Loucy (cell line): ENCODE measurements at regions not wholly inside any gene's neighbourhood (a gene's known extent, or its start where the extent isn't known, plus 50 kb on each side); places are given as distances from the start of the nearest gene placed in this dataset.

Source experiments
- H2AFZ ChIP-seq: fragments of 200-600 bp; sonication (generic); 2 replicates; pipeline ENCODE4 v1.6.0; 2016; ENCODE audit warnings: antibody characterized with exemption, mild to moderate bottlenecking, low read length, moderate library complexity
- H3F3A ChIP-seq: fragments of 200-600 bp; 2 replicates; pipeline ENCODE4 v1.6.0; 2016; ENCODE audit warnings: antibody characterized with exemption, low read depth, mild to moderate bottlenecking
- H3K27me3 ChIP-seq: fragments of 200-600 bp; sonication (generic); 2 replicates; pipeline ENCODE4 v1.6.1; 2014; ENCODE audit warnings: low read length, mild to moderate bottlenecking; ENCODE audit not compliant: insufficient read depth, poor library complexity, severe bottlenecking
- H3K36me3 ChIP-seq: fragments of 200-600 bp; sonication (generic); 2 replicates; pipeline ENCODE4 v1.6.1; 2016; ENCODE audit warnings: low read length; ENCODE audit not compliant: insufficient read depth
- H3K4me1 ChIP-seq: fragments of 200-600 bp; sonication (generic); 2 replicates; pipeline ENCODE4 v1.5.1; 2014; ENCODE audit warnings: low read length, mild to moderate bottlenecking; ENCODE audit not compliant: insufficient read depth, poor library complexity, severe bottlenecking
- H3K4me2 ChIP-seq: fragments of 200-600 bp; sonication (generic); 2 replicates; pipeline ENCODE4 v1.6.0; 2014; ENCODE audit warnings: antibody characterized with exemption, low read length, low read depth, mild to moderate bottlenecking; ENCODE audit not compliant: poor library complexity, severe bottlenecking
- H3K4me3 ChIP-seq: fragments of 200-600 bp; sonication (generic); 2 replicates; pipeline ENCODE4 v1.5.1; 2014; ENCODE audit warnings: low read length, mild to moderate bottlenecking, mixed read lengths; ENCODE audit not compliant: poor library complexity, severe bottlenecking
- H3K79me2 ChIP-seq: fragments of 200-600 bp; sonication (generic); 2 replicates; pipeline ENCODE4 v1.6.1; 2014; ENCODE audit warnings: low read length; ENCODE audit not compliant: insufficient read depth
- H3K9ac ChIP-seq: fragments of 200-600 bp; sonication (generic); 2 replicates; pipeline ENCODE4 v1.6.0; 2014; ENCODE audit warnings: mild to moderate bottlenecking, low read depth, low read length, moderate library complexity; ENCODE audit not compliant: poor library complexity, severe bottlenecking
- H3K9me2 ChIP-seq: fragments of 200-600 bp; sonication (generic); replicated peaks from 2 replicates; pipeline ENCODE4 v1.6.1; 2016; ENCODE audit warnings: low read depth, low read length, mixed read lengths
- H3K9me3 ChIP-seq: fragments of 200-600 bp; sonication (generic); 2 replicates; pipeline ENCODE4 v1.6.1; 2014; ENCODE audit warnings: mild to moderate bottlenecking, antibody characterized with exemption, low read length, low read depth; ENCODE audit not compliant: insufficient read depth
- H4K20me1 ChIP-seq: fragments of 200-600 bp; sonication (generic); 2 replicates; pipeline ENCODE4 v1.6.0; 2014; ENCODE audit warnings: antibody characterized with exemption, low read length, mild to moderate bottlenecking; ENCODE audit not compliant: insufficient read depth, poor library complexity, severe bottlenecking
- CTCF ChIP-seq: fragments of 200-600 bp; sonication (generic); conservative IDR thresholded peaks from 2 replicates; pipeline ENCODE4 v1.5.1; 2014; ENCODE audit warnings: mild to moderate bottlenecking, antibody characterized with exemption, low read length
- EZH2phosphoT487 ChIP-seq: fragments of 200-600 bp; IDR thresholded peaks from 2 replicates; pipeline ENCODE4 v1.6.1; 2018; ENCODE audit warnings: antibody characterized with exemption, mild to moderate bottlenecking, moderate library complexity, borderline replicate concordance

GRCh38 chr6:86595641-86596040 is 341.7 kb upstream of the HTR1E start:
- no peaks in the 10 kb centered on the region for H4K20me1 ChIP-seq
- no peaks in the 10 kb centered on the region for H3K36me3 ChIP-seq
- no peaks in the 10 kb centered on the region for H3F3A ChIP-seq
- no peak overlapping the region for H3K4me3 ChIP-seq
- no peaks in the 10 kb centered on the region for H3K27me3 ChIP-seq
- no peak overlapping the region for H3K4me2 ChIP-seq
- H3K9me3 ChIP-seq, result no peaks in the 10 kb centered on the region
- no peaks in the 10 kb centered on the region for H3K9me2 ChIP-seq
- H3K79me2 ChIP-seq, result no peaks in the 10 kb centered on the region
- TF ChIP-seq EZH2phosphoT487 (no peak), CTCF (no peak)
- no peak overlapping the region for H2AFZ ChIP-seq
- no peaks in the 10 kb centered on the region for H3K4me1 ChIP-seq
- H3K9ac ChIP-seq, result no peak overlapping the region

- TF ChIP-seq CTCF (no peak), EZH2phosphoT487 (no peak)
- no peaks in the 10 kb centered on the region for H3K36me3 ChIP-seq
- no peaks in the 10 kb centered on the region for H3K9me2 ChIP-seq
- no peaks in the 10 kb centered on the region for H3K27me3 ChIP-seq
- no peaks in the 10 kb centered on the region for H3K4me1 ChIP-seq
- H3K9me3 ChIP-seq, result peaks cover 6% of the 10 kb centered on the region; the same call in 1 of the 2 replicates
- no peaks in the 10 kb centered on the region for H3K79me2 ChIP-seq
- H3K4me3 ChIP-seq, result no peak overlapping the region
- H4K20me1 ChIP-seq, result no peaks in the 10 kb centered on the region
- H3F3A ChIP-seq, result no peaks in the 10 kb centered on the region
- H3K4me2 ChIP-seq, result no peak overlapping the region
- H2AFZ ChIP-seq, result no peak overlapping the region
- no peak overlapping the region for H3K9ac ChIP-seq
These were observed 351.1 kb upstream of the HTR1E start for GRCh38 chr6:86586195-86586594.

GRCh38 chr6:86581833-86582232 is 355.5 kb upstream of the HTR1E start:
- no peaks in the 10 kb centered on the region for H4K20me1 ChIP-seq
- H3K79me2 ChIP-seq, result no peaks in the 10 kb centered on the region
- H3K4me3 ChIP-seq, result no peak overlapping the region
- H3K9me3 ChIP-seq, result peaks cover 6% of the 10 kb centered on the region
- no peak overlapping the region for H3K9ac ChIP-seq
- H3F3A ChIP-seq, result no peaks in the 10 kb centered on the region
- TF ChIP-seq EZH2phosphoT487 (no peak), CTCF (no peak)
- H3K4me2 ChIP-seq, result no peak overlapping the region
- H3K27me3 ChIP-seq, result no peaks in the 10 kb centered on the region
- H3K4me1 ChIP-seq, result no peaks in the 10 kb centered on the region
- no peaks in the 10 kb centered on the region for H3K36me3 ChIP-seq
- no peaks in the 10 kb centered on the region for H3K9me2 ChIP-seq
- H2AFZ ChIP-seq, result no peak overlapping the region
